GM21786 (cell line): ENCODE measurements at regions not wholly inside any gene's neighbourhood (a gene's known extent, or its start where the extent isn't known, plus 50 kb on each side); places are given as distances from the start of the nearest gene placed in this dataset.

Source experiments
- ATAC-seq: cut with Tn5 transposase; IDR thresholded peaks from one replicate; pipeline ENCODE4 v1.9.1; 2021; ENCODE audit not compliant: unreplicated experiment

GRCh38 chr5:56440871-56441740 is 208.0 kb upstream of the ANKRD55 start:
- ATAC-seq, result no peak

GRCh38 chr5:56434986-56435385 is 201.9 kb upstream of the ANKRD55 start:
- no peak for ATAC-seq

- ATAC-seq, result no peak
These were observed 200.0 kb upstream of the ANKRD55 start for GRCh38 chr5:56433039-56433617.

GRCh38 chr5:56432321-56432720 is 199.2 kb upstream of the ANKRD55 start:
- no peak for ATAC-seq

GRCh38 chr5:56430422-56430821 is 197.3 kb upstream of the ANKRD55 start:
- ATAC-seq, result no peak

GRCh38 chr5:56429110-56429561 is 196.0 kb upstream of the ANKRD55 start:
- no peak for ATAC-seq

GRCh38 chr5:56426693-56427092 is 193.6 kb upstream of the ANKRD55 start:
- ATAC-seq, result no peak

GRCh38 chr5:56422076-56422762 is 189.1 kb upstream of the ANKRD55 start:
- ATAC-seq, result no peak

GRCh38 chr5:56421246-56422075 is 188.3 kb upstream of the ANKRD55 start:
- no peak for ATAC-seq

GRCh38 chr5:56420323-56420722 is 187.2 kb upstream of the ANKRD55 start:
- ATAC-seq, result no peak

GRCh38 chr5:56419667-56420066 is 186.5 kb upstream of the ANKRD55 start:
- ATAC-seq, result no peak

- ATAC-seq, result peak; percentile 82
These were observed 182.2 kb upstream of the ANKRD55 start for GRCh38 chr5:56415356-56415765.

- no peak for ATAC-seq
These were observed 180.9 kb upstream of the ANKRD55 start for GRCh38 chr5:56414066-56414465.

GRCh38 chr5:56413546-56413945 is 180.4 kb upstream of the ANKRD55 start:
- no peak for ATAC-seq

- peak; percentile 83 for ATAC-seq
These were observed 179.7 kb upstream of the ANKRD55 start for GRCh38 chr5:56412601-56413379.

- ATAC-seq, result no peak
These were observed 177.6 kb upstream of the ANKRD55 start for GRCh38 chr5:56410696-56411095.

- no peak for ATAC-seq
These were observed 176.4 kb upstream of the ANKRD55 start for GRCh38 chr5:56409331-56410190.

GRCh38 chr5:56406838-56407237 is 173.7 kb upstream of the ANKRD55 start:
- ATAC-seq, result no peak

- ATAC-seq, result no peak
These were observed 173.1 kb upstream of the ANKRD55 start for GRCh38 chr5:56406221-56406620.
